ENCODE measurements at regions not wholly inside any gene's neighbourhood (a gene's known extent, or its start where the extent isn't known, plus 50 kb on each side); places are given as distances from the start of the nearest gene placed in this dataset.

GRCh38 chr7:149633976-149634945 is 136.7 kb upstream of the ZNF746 start:
- Histone ChIP-seq H3K4ac (replicated peaks; ENCODE audit: insufficient read length, low read depth, low read length) (no peak overlapping the region), H3K27me3 (replicated peaks in 1 of 4; ENCODE audit: control insufficient read depth in 3 of 4, extremely low read depth in 1 of 4, insufficient read depth in 3 of 4, low read length in 3 of 4) (peaks cover 0 to 4% (median under 1%) of the 10 kb centered on the region in 4 experiments; a peak in 4 of 7 replicates), H4K8ac (ENCODE audit: extremely low read depth, insufficient read depth, low read length) (no peak overlapping the region), H2BK5ac (ENCODE audit: low read depth, low read length) (no peak overlapping the region), H3K79me1 (ENCODE audit: low read depth, low read length) (no peaks in the 10 kb centered on the region), H3K4me3 (ENCODE audit: extremely low read depth in 1 of 4, insufficient read depth in 2 of 4, low read depth in 3 of 4, low read length in 4 of 4) (no peak overlapping the region), H2BK20ac (ENCODE audit: low read length) (no peak overlapping the region), H3K14ac (ENCODE audit: insufficient read length) (no peak overlapping the region), H3K27ac (ENCODE audit: low read depth, low read length) (no peak overlapping the region), H3K56ac (replicated peaks; ENCODE audit: insufficient read length, low read depth, low read length) (no peak overlapping the region), H2BK120ac (replicated peaks; ENCODE audit: low read depth, low read length) (no peak overlapping the region), H2BK12ac (ENCODE audit: low read depth, low read length) (no peak overlapping the region), H3K79me2 (ENCODE audit: control insufficient read depth in 1 of 2, insufficient read depth in 2 of 2, low read length in 2 of 2) (no peaks in the 10 kb centered on the region), H2BK15ac (ENCODE audit: low read length) (no peak overlapping the region), H3K23me2 (ENCODE audit: low read depth, low read length) (peaks cover 2% of the 10 kb centered on the region; the same call in 1 of the 2 replicates), H4K5ac (ENCODE audit: insufficient read length, low read depth, low read length) (no peak overlapping the region), H4K91ac (replicated peaks; ENCODE audit: insufficient read length, low read length) (no peak overlapping the region), H3K18ac (ENCODE audit: extremely low read depth, low read length) (no peak overlapping the region), H3K23ac (ENCODE audit: insufficient read length) (no peak overlapping the region), H3K4me2 (ENCODE audit: insufficient read depth in 1 of 2, low read depth in 2 of 2, low read length in 2 of 2) (no peak overlapping the region), H3K9ac (replicated peaks in 1 of 4; ENCODE audit: extremely low read depth in 1 of 4, low read depth in 3 of 4, low read length in 3 of 4) (no peak overlapping the region), H4K20me1 (replicated peaks in 1 of 2; ENCODE audit: control insufficient read depth in 1 of 2, insufficient read depth in 2 of 2, low read length in 2 of 2) (peaks cover 0 to 2% of the 10 kb centered on the region in 2 experiments), H3K4me1 (replicated peaks in 1 of 4; ENCODE audit: control insufficient read depth in 3 of 4, insufficient read depth in 4 of 4, low read length in 3 of 4) (peaks cover 0 to 4% (median under 1%) of the 10 kb centered on the region in 4 experiments; a peak in 1 of 7 replicates), H3K36me3 (ENCODE audit: control insufficient read depth in 2 of 4, insufficient read depth in 4 of 4, low read length in 3 of 4) (no peaks in the 10 kb centered on the region), H2AK5ac (ENCODE audit: low read depth, low read length) (0 out of 2 replicates have a peak overlapping the region, but pooled peaks have one; percentile 39), H3K9me3 (ENCODE audit: insufficient read depth in 2 of 2, low read depth in 1 of 2, low read length in 1 of 2) (no peaks in the 10 kb centered on the region), H2AFZ (ENCODE audit: low read length) (no peak overlapping the region)
- no peak for FAIRE-seq
- TF ChIP-seq CBX8 (IDR thresholded peaks at IDR 0.05; ENCODE audit: borderline replicate concordance, low read depth, low read length) (no peak), RFX5 (IDR thresholded peaks at IDR 0.05; ENCODE audit: borderline replicate concordance, low read depth, low read length) (no peak), POLR2AphosphoS5 (IDR thresholded peaks at IDR 0.05; ENCODE audit: low read depth, low read length) (no peak), EGR1 (IDR thresholded peaks at IDR 0.05; ENCODE audit: borderline replicate concordance, low read depth, low read length) (no peak), CHD1 (IDR thresholded peaks at IDR 0.05; ENCODE audit: low read depth, low read length) (no peak), POU5F1 (IDR thresholded peaks at IDR 0.05; ENCODE audit: low read depth, low read length) (no peak), ASH2L (IDR thresholded peaks at IDR 0.05; ENCODE audit: low read length) (no peak), SP2 (IDR thresholded peaks at IDR 0.05; ENCODE audit: low read length) (no peak), YY1 (IDR thresholded peaks at IDR 0.05; ENCODE audit: low read depth, low read length) (no peak)
- CTCF ChIA-PET (ENCODE audit: partially characterized antibody), result interaction anchor here (0.6 kb wide), 1 partner anchor 121 kb away, joined by 3 read pairs; no protein-coding TSS in a partner anchor
- DNase-seq (ENCODE audit: low read depth in 1 of 2, low spot score in 2 of 2), result no peak
- WGBS, 2 experiments (ENCODE audit: extremely low coverage in 1 of 2, insufficient coverage in 1 of 2, insufficient read length in 1 of 2, insufficient replicate concordance in 2 of 2, low coverage in 1 of 2, low lambda C conversion rate in 2 of 2, missing lambda C conversion rate in 1 of 2), result 84% methylated on average over 13 of the region's 13 CpGs; no CpG with 5 or more reads in 1 of the 2 experiments
- POLR2A ChIA-PET (ENCODE audit: partially characterized antibody), result no interaction called here

Data from H1 (cell line).